ENCODE measurements at regions not wholly inside any gene's neighbourhood (a gene's known extent, or its start where the extent isn't known, plus 50 kb on each side); places are given as distances from the start of the nearest gene placed in this dataset.

- H2BK20ac ChIP-seq (ENCODE audit: low read depth, low read length, poor library complexity, severe bottlenecking): no peak overlapping the region
- H3K27ac ChIP-seq (ENCODE audit: insufficient read length, low read depth, low read length): no peak overlapping the region
- no peak overlapping the region for H2BK5ac ChIP-seq (ENCODE audit: insufficient read length, low read length)
- peaks cover 0 to 3% of the 10 kb centered on the region in 2 experiments; a peak in 3 of 5 replicates for H3K9me3 Mint-ChIP-seq
- H3K4ac ChIP-seq (ENCODE audit: low read depth, low read length): no peak overlapping the region
- H3K9me3 ChIP-seq (ENCODE audit: control insufficient read depth, low read depth, low read length): no peaks in the 10 kb centered on the region
- no peak overlapping the region for H3T11ph ChIP-seq (ENCODE audit: low read length)
- TF ChIP-seq CTCF (conservative IDR thresholded peaks at IDR 0.05): no peak
- H4K91ac ChIP-seq (ENCODE audit: insufficient read length, low read depth, low read length): no peak overlapping the region
- no peaks in the 10 kb centered on the region for H3K4me1 ChIP-seq (ENCODE audit: insufficient read depth, low read length)
- H3K36me3 Mint-ChIP-seq (ENCODE audit: insufficient read depth in 1 of 3, low read depth in 3 of 3): peaks cover 0 to 5% (median 0%) of the 10 kb centered on the region in 3 experiments; a peak in 2 of 7 replicates
- no peaks in the 10 kb centered on the region for H3K23me2 ChIP-seq (ENCODE audit: insufficient read length, low read depth, low read length, poor library complexity, severe bottlenecking)
- H4K8ac ChIP-seq (replicated peaks; ENCODE audit: insufficient read length, low read depth, low read length): no peak overlapping the region
- H4K20me1 ChIP-seq (ENCODE audit: control insufficient read depth, insufficient read depth, insufficient read length): no peaks in the 10 kb centered on the region
- H3K79me2 ChIP-seq (ENCODE audit: insufficient read depth, low read length): no peaks in the 10 kb centered on the region
- H3K18ac ChIP-seq (ENCODE audit: insufficient read length, low read depth, low read length): no peak overlapping the region
- H3K79me1 ChIP-seq (ENCODE audit: insufficient read depth, low read depth, low read length, poor library complexity, severe bottlenecking): no peaks in the 10 kb centered on the region
- WGBS (ENCODE audit: extremely low coverage, insufficient read length, low lambda C conversion rate): no CpG with 5 or more reads among the region's 2 CpGs
- H2BK12ac ChIP-seq (ENCODE audit: insufficient read length, low read depth, low read length): no peak overlapping the region
- H3K56ac ChIP-seq (ENCODE audit: insufficient read length, low read depth, low read length): no peak overlapping the region
- H3K27me3 ChIP-seq (ENCODE audit: insufficient read depth, low read length): no peaks in the 10 kb centered on the region
- no peak overlapping the region for H3K14ac ChIP-seq (ENCODE audit: insufficient read depth, low read length)
- no peak overlapping the region for H3K4me3 Mint-ChIP-seq
- no peak overlapping the region for H3K23ac ChIP-seq (ENCODE audit: insufficient read length, low read depth, low read length)
- H4K5ac ChIP-seq (ENCODE audit: insufficient read length, low read depth, low read length): no peak overlapping the region
- H3K9ac ChIP-seq (ENCODE audit: extremely low read depth, insufficient read length, low read length): no peak overlapping the region
- H2BK120ac ChIP-seq (ENCODE audit: low read depth, low read length, poor library complexity, severe bottlenecking): no peak overlapping the region
- no peak for DNase-seq
- no peak overlapping the region for H3K4me2 ChIP-seq (ENCODE audit: insufficient read depth, insufficient read length, low read length)
- H3K27me3 Mint-ChIP-seq (ENCODE audit: low read depth): no peaks in the 10 kb centered on the region
- no peak overlapping the region for H2BK15ac ChIP-seq (ENCODE audit: low read depth, low read length)
- no peak overlapping the region for H2AFZ ChIP-seq (ENCODE audit: low read length)
- no peak overlapping the region for H2AK5ac ChIP-seq (ENCODE audit: insufficient read length, low read length)
- peaks cover 7% of the 10 kb centered on the region in 2 experiments; a peak in 3 of 4 replicates for H3K4me1 Mint-ChIP-seq
- H3K27ac Mint-ChIP-seq: no peak overlapping the region
Observed at GRCh38 chr12:127119600-127120140, 1147.3 kb upstream of the TMEM132C start.

All from H9 (cell line).